Tibial nerve (tissue), 4 donors: ENCODE measurements at regions not wholly inside any gene's neighbourhood (a gene's known extent, or its start where the extent isn't known, plus 50 kb on each side); places are given as distances from the start of the nearest gene placed in this dataset.

Experiments
- CTCF ChIP-seq, 5 experiments: fragments of 200-600 bp in 3 of 5; fragments of 450-650 bp in 2 of 5; sonication (generic) in 3 of 5; IDR thresholded peaks; one replicate each; pipeline ENCODE4 v1.5.1; 2016 to 2019; ENCODE audit warnings: antibody characterized with exemption in 5 of 5, mild to moderate bottlenecking in 3 of 5, moderate library complexity in 2 of 5
- EP300 ChIP-seq, 2 donors: sonication (generic); formaldehyde crosslinking; IDR thresholded peaks; one replicate each; pipeline ENCODE4 v1.6.1; 2017; ENCODE audit warnings: antibody characterized with exemption in 2 of 2, mild to moderate bottlenecking in 1 of 2
- POLR2A ChIP-seq, 2 donors: fragments of 450-650 bp; IDR thresholded peaks; one replicate each; pipeline ENCODE4 v1.6.1; 2017; ENCODE audit warnings: antibody characterized with exemption in 2 of 2, mild to moderate bottlenecking in 2 of 2, moderate library complexity in 2 of 2

- TF ChIP-seq EP300 (IDR thresholded peaks at IDR 0.05) (no peak), CTCF (IDR thresholded peaks at IDR 0.05) (no peak), POLR2A (IDR thresholded peaks at IDR 0.05) (no peak)
Observed at GRCh38 chr2:149993316-149993715, 405.7 kb upstream of the MMADHC start.
